BLaER1 (cell line): ENCODE measurements at regions not wholly inside any gene's neighbourhood (a gene's known extent, or its start where the extent isn't known, plus 50 kb on each side); places are given as distances from the start of the nearest gene placed in this dataset.
"Not testable (repeated sequence)": the region's sequence is repeated elsewhere in the genome, so short reads cannot be mapped to it uniquely, and the experiment has no call there.

Experiments
- H3K27ac ChIP-seq: shearing (Covaris generic); formaldehyde crosslinking; 2 replicates; pipeline ENCODE4 v1.8.1; 2022
- H3K27me3 ChIP-seq: shearing (Covaris generic); formaldehyde crosslinking; 2 replicates; pipeline ENCODE4 v1.8.1; 2022
- H3K36me3 ChIP-seq: shearing (Covaris generic); formaldehyde crosslinking; 2 replicates; pipeline ENCODE4 v1.8.1; 2022
- H3K4me1 ChIP-seq: shearing (Covaris generic); formaldehyde crosslinking; 2 replicates; pipeline ENCODE4 v1.8.1; 2022
- H3K4me2 ChIP-seq: shearing (Covaris generic); formaldehyde crosslinking; 2 replicates; pipeline ENCODE4 v1.8.1; 2022
- H3K4me3 ChIP-seq: shearing (Covaris generic); formaldehyde crosslinking; 2 replicates; pipeline ENCODE4 v1.8.1; 2022
- H3K9ac ChIP-seq: shearing (Covaris generic); formaldehyde crosslinking; 2 replicates; pipeline ENCODE4 v1.8.1; 2022
- H3K9me3 ChIP-seq: shearing (Covaris generic); formaldehyde crosslinking; 2 replicates; pipeline ENCODE4 v1.8.1; 2022
- H4K20me1 ChIP-seq: shearing (Covaris generic); formaldehyde crosslinking; 2 replicates; pipeline ENCODE4 v1.8.1; 2022
- Cebpa-rat ChIP-seq: shearing (Covaris generic); IDR thresholded peaks from 2 replicates; pipeline ENCODE4 v1.8.1; 2022

DNA sequence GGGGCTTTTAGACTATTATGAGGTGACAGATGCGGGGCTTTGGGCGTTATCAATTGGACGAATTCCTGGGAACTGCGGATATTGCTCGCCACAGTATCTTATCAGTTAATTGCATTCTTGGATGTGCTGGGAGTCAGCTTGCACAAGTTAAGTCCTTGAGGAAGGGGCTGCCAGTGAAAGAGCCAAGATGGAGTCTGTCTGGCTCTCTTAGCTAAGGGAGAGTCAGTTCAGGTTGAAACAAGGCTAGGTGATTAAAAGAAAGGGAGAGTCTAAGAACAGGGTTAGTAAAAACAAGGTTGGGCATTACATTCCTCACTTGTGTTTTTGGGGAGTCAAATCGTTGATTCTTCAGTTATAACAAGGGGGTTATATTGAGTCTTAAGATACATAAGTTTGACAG is 162.5 kb upstream of the CCZ1B start:
- H3K4me1 ChIP-seq, H3K27ac ChIP-seq, H3K4me3 ChIP-seq, H3K4me2 ChIP-seq, H3K36me3 ChIP-seq, H3K9me3 ChIP-seq, H3K27me3 ChIP-seq, H3K9ac ChIP-seq, H4K20me1 ChIP-seq: not testable (repeated sequence)

DNA sequence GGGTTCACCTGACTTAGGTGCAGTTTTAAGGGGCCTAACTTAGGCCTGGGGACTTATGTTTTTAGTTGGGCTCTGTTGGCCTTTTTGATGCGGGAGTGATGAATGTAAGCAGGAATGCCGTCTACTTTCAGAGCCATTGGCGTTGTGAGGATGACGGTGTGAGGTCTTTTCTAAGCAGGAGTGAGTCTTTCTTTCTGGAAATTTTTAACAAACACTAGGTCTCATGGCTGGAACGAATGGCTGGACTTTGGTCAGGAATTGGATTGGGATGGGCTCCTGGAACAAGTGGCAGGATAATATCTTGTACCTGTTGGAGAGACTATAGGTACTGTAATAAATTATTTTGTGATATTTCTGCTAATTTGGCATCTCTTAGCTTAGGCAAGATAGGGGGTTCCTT is 163.9 kb upstream of the CCZ1B start:
- H3K4me2 ChIP-seq, H3K4me1 ChIP-seq, H3K9me3 ChIP-seq, H3K27ac ChIP-seq, H3K9ac ChIP-seq, H4K20me1 ChIP-seq, H3K36me3 ChIP-seq, H3K27me3 ChIP-seq, H3K4me3 ChIP-seq: not testable (repeated sequence)

DNA sequence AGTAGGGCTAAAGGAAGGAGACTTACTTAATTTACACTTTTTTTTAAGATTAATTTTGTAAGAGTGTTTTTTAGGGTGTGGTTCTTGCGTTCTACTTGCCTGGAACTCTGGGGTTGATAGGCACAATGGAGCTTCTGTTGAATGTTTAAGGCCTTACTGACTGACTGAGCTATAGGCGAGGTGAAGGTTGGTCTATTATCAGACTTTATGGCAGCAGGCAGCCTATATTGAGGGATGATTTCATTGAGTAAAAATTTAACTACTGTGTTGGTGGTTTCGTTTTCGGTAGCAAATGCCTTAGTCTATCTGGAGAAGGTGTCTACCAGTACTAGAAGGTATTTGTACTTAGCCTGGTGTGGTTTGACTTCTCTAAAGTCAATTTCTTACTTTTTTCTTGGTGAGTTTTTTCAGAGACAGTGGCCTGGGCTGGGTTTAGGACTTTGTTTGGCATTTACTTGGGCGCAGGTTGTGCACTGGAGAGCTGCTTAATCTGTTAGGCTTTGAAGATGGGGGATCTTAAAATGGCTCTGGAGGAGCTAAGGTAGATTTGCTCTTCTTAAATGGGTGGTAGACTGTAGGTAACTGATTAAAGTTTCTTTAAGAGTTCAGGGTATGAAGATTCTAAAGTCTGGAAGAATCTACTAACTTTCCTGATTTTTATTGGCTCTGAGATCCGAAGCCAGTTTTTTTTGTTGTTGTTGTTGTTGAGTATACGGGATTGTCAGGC is 164.5 kb upstream of the CCZ1B start:
- not testable (repeated sequence) for H3K4me2 ChIP-seq, H3K9me3 ChIP-seq, H3K36me3 ChIP-seq, H3K4me3 ChIP-seq, H3K9ac ChIP-seq, H4K20me1 ChIP-seq, H3K27me3 ChIP-seq, H3K4me1 ChIP-seq, H3K27ac ChIP-seq

DNA sequence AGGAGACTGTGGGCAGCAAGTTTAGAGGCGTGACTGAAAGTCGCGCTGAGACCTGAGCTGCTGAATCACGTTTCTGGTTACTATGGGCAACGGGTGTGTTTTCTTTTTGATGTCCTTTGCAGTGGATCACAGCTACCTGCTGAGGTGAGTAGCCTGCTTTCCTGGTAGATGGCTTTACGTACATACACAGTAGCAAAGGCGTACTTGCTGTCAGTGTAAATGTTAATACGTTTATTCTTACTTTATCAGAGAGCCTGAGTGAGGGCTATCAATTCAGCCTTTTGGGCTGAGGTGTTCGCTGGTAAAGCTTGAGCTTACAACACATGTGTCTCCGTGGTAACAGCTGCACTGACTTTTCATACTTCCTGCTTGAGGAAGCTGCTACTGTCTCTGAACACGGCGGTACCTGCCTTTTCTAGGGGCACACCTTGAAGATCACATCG is 165.1 kb upstream of the CCZ1B start:
- not testable (repeated sequence) for H3K9ac ChIP-seq, H3K9me3 ChIP-seq, H3K27ac ChIP-seq, H3K4me3 ChIP-seq, H4K20me1 ChIP-seq, H3K4me1 ChIP-seq, H3K36me3 ChIP-seq, H3K4me2 ChIP-seq, H3K27me3 ChIP-seq

DNA sequence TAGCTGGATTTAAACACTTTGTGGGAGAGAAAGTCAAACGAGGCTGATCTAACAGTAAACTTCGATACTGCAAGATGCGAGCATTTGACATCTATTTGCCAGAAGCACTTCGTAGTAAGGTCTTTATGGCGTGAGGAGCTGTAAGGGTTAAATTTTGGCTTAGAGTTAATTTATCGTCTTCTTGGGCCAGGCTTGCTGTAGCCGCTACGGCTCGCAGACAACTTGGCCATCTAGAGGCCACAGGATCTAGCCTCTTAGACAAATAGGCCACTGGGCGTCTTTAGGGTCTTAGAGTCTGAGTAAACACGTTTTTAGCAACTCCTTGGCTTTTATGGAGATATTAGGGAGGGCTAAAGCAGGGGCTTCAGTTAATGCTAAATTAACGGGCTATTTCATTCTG is 165.6 kb upstream of the CCZ1B start:
- H3K4me3 ChIP-seq, H3K27ac ChIP-seq, H3K36me3 ChIP-seq, H3K9ac ChIP-seq, H3K4me2 ChIP-seq, H4K20me1 ChIP-seq, H3K4me1 ChIP-seq, H3K9me3 ChIP-seq, H3K27me3 ChIP-seq: not testable (repeated sequence)

DNA sequence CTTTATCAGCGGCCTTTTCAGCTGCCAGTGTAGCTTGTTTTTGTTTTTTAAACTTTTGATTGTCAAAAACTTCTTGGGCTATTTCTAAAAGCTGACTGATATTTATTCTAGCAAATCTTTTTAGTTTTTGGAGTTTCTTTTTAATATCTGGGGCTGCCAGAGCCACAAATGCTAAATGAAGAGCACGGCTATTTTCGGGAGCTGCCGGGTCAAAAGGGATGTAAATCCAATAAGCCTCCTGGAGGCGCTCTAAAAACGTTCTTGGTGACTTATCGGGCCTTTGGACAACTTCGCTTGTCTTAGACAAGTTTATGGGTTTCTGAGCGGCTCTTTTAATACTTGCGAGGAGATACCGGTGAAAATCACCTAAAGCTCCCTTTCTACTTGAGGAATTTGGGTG is 166.1 kb upstream of the CCZ1B start:
- not testable (repeated sequence) for H3K36me3 ChIP-seq, H3K27me3 ChIP-seq, H3K9ac ChIP-seq, H3K27ac ChIP-seq, H3K9me3 ChIP-seq, H4K20me1 ChIP-seq, H3K4me2 ChIP-seq, H3K4me1 ChIP-seq, H3K4me3 ChIP-seq

DNA sequence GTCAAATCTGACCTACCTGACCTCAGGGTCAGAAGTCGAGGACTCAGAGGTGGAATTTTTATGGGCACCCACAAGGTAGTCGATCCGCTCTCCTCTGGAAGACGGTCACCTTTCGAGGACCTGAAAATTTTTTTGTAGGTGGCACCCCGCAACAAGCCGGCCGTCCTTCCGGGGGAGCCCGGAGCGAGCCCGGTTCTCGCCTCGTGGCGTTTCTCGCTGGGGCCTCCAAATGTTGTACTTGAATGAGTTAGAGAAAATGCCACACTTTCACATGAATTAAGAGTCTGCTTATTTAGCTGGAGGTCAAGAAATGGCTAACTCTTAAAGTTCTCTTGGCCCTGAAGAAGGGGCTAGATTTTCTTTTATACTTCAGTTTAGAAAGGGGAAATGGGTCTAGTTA is 169.0 kb upstream of the CCZ1B start:
- H3K9ac ChIP-seq, H3K36me3 ChIP-seq, H3K27ac ChIP-seq, H4K20me1 ChIP-seq, H3K4me1 ChIP-seq, H3K4me2 ChIP-seq, H3K4me3 ChIP-seq, H3K27me3 ChIP-seq: not testable (repeated sequence)
- peaks cover 14% of the 10 kb centered on the region for H3K9me3 ChIP-seq

DNA sequence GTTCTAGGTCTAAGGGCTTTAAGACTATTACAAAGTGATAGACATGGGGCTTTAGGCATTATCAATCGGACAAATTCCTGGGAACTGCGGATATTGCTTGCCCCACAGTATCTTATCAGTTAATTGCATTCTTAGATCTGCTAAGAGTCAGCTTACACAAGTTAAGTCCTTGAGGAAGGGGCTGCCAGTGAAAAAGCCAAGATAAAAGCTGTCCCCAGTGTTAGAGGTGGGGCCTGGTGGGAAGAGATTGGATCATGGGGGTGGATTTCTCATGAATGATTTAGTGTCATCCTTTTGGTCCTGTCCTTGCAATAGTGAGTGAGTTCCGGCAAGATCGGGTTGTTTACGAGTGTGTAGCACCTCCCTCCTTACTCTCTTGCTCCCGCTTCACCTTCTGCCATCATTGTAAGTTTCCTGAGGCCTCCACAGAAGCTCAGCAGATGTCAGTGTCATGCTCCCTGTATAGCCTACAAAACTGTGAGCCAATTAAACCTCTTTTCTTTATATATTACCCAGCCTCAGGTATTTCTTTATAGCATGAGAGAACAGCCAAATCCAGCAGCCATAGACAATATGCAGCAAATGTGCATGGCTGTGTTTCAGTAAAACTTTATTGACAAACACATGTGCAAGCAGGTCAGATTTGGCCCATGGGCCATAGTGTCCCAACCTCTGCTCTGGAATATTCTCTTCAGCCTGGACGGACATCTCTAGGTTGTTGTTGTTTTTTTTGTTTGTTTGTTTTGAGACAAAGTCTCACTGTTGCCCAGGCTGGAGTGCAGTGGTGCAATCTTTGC is 169.6 kb upstream of the CCZ1B start:
- not testable (repeated sequence) for H3K4me3 ChIP-seq, H4K20me1 ChIP-seq, H3K27me3 ChIP-seq, H3K4me1 ChIP-seq, H3K36me3 ChIP-seq, H3K27ac ChIP-seq, H3K9ac ChIP-seq, H3K4me2 ChIP-seq
- H3K9me3 ChIP-seq = peaks cover 17% of the 10 kb centered on the region

DNA sequence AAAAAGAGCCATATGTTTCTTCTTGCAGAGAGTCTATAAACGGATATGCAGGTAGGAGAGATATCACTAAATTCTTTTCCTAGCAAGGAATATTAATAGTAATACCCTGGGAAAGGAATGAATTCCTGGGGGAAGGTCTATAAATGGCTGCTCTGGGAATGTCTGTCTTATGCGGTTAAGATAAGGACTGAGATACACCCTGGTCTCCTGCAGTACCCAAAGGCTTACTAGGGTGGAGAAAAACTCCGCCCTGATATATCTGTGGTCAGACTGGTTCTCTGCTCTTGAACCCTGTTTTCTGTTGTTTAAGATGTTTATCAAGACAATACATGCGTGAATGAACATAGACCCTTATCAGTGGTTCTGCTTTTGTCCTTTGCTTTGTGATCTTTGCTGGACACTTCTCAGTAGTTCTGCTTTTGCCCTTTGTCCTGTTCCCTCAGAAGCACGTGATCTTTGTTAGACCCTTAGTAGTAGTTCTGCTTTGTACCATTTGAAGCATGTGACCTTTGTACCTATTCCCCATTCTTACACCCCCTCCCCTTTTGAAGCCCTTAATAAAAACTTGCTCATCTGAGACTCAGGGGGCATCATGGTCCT is 173.1 kb upstream of the CCZ1B start:
- not testable (repeated sequence) for H3K27me3 ChIP-seq, H4K20me1 ChIP-seq, H3K4me3 ChIP-seq, H3K4me2 ChIP-seq, H3K9ac ChIP-seq, H3K36me3 ChIP-seq, H3K4me1 ChIP-seq, H3K27ac ChIP-seq
- H3K9me3 ChIP-seq = peaks cover 17% of the 10 kb centered on the region

DNA sequence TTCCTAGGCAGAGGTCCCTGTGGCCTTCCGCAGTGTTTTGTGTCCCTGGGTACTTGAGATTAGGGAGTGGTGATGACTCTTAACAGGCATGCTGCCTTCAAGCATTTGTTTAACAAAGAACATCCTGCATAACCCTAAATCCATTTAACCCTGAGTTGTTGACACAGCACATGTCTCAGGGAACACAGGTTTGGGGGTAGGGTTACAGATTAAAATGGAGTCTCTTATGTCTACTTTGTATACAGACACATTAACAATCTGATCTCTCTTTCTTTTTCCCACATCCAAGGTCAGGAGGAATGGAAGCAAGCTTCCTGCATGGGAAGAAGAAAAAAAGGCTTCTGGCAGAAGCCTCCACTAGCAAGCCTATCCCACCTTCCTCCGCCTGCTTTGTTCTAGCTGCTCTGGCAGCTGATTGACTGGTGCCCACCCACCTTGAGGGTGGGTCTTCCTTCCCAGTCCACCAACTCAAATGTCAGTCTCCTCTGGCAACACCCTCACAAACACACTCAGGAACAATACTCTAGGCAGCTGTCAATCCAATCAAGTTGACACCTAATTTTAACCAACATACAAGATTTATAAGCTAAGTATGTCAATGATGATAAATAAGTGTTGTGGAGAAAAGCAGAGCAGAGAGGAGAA is 176.5 kb upstream of the CCZ1B start:
- Histone ChIP-seq H3K4me1 (no peaks in the 10 kb centered on the region), H3K9ac (no peak overlapping the region), H3K9me3 (peaks cover 17% of the 10 kb centered on the region), H3K36me3 (no peaks in the 10 kb centered on the region), H3K4me3 (no peak overlapping the region), H3K27ac (no peak overlapping the region), H3K4me2 (no peak overlapping the region), H3K27me3 (no peaks in the 10 kb centered on the region), H4K20me1 (no peaks in the 10 kb centered on the region)
- TF ChIP-seq Cebpa-rat = no peak
